HG02623 (cell line): ENCODE measurements at regions not wholly inside any gene's neighbourhood (a gene's known extent, or its start where the extent isn't known, plus 50 kb on each side); places are given as distances from the start of the nearest gene placed in this dataset.
A peak's percentile ranks its signal among the peaks of the same experiment; 100 is the strongest.

Source experiments
- ATAC-seq: cut with Tn5 transposase; IDR thresholded peaks from one replicate; pipeline ENCODE4 v1.9.1; 2021; ENCODE audit warnings: moderate library complexity; ENCODE audit not compliant: unreplicated experiment

DNA sequence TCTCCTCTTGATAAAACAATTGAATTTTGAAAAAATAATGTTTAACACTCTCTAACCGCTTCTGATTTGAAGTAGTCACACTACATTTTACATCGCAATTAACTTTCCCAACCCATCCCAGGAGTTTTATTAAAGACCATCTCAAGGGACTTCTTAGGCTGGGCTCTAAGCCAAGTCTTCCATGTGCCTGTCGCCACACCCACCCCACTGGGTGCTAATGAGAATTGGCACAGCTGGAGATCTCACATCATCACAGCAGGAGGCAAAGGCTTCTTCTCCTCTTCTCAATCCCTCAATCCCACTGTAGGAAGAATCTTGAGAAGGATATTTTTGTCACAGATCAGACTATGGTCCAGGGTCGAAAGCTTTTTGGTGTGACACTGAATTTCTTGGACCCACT lies 328.9 kb downstream of the NUF2 start:
- ATAC-seq: no peak

DNA sequence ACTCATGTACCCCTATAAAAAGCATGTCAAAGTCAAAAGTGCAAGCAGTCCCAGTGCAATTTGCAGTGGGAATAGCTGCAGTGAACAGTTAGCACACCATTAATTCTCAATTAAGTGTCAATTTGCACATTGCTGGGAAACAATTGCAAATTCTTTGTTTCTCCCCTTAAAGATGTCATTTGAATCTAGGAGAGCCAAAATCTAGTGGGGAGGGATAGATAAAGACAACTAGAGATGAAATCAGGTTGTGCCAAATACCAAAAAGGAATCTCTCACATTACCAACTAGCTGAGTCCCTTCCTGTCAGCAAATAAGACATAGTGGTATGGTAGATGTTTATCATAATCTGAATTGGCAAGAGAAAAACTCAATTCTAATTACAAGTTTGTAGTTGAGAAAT lies 330.7 kb downstream of the NUF2 start:
- ATAC-seq: no peak

DNA sequence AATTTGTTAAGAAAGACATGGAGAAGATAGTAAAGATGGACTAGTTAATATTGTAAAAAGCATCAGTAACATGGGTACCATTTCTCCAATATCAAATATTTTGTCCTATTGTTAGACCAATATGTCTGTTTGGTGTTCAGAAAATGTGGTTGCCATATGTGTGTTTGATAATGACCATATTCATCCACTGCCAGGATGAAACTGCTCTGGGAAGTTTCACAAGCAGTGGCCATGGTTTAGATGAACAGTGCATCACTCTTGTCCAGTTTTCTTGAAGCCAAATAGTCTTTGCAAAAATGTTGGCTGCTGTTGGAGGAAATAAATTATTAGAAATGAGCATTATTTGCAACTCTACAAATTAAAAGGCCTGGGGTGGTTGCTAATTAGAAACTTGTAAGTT lies 333.8 kb downstream of the NUF2 start:
- no peak for ATAC-seq

DNA sequence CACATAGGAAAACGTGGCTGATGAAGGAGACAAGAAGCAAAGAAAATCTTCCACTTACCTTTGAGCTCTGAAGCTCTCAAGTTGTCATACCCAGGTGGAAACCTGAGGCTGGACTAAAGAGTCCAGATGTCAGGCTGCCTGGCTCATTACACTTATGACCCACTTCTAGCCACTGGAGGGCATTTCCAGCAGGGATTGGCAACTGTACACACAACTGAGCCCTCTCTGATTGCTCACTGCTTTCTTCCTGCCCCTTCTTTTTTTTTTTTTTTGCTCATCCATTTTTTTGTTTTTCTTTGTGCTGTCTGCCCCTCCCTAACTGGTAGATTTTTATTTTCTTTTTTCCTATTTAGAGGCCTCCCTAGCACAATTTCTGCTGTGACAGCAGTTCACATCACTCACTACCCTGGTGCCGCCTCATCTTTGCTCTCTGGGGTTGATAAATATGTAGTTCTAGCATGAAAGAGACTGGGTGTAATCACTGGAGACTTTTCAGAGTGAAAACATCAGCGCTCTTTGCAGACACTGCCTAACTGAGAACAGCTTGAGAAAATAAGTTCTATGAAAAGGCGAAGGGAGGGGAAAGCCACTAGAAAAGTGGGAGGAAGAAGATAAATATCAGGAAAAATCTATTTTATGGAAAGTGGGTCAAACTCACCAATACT lies 334.5 kb downstream of the NUF2 start:
- ATAC-seq: no peak

DNA sequence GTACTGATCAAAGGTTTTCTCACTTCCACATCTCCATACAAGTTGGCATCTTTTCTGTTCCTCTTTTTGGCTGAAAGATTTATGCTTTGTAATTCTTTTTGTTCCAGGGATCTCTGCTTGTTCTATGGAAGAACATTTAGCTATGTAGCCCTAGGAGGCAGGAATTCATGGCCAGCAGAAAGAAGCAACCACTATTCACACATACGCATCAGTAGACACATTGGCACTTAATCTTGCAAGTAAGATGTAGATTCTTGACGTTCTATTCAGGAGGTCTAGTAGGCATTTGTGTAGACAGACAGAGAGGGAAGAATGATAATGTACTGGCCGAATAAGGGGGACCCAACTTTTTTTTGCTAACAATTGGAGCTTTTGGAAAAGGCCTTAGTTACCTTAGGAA lies 336.0 kb downstream of the NUF2 start:
- ATAC-seq: no peak

DNA sequence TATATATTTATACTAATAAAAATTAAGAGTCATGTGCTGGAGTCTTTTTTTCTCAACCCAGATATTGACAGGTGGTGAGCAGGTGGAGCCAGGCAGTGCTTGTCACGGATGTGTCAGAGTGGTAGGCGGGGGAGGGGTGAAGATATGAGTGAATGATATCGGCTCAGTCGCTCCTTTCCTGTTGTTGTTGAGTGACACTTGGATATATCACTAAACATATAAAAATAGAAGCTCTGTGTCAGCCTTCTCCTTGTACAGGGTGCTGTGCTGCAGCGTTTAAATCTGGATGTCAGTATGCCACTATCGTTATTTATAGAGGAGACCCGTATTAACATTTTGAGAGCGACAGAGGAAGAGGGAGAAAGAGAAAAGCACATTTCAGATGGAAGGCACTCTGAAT lies 339.6 kb downstream of the NUF2 start:
- no peak for ATAC-seq

DNA sequence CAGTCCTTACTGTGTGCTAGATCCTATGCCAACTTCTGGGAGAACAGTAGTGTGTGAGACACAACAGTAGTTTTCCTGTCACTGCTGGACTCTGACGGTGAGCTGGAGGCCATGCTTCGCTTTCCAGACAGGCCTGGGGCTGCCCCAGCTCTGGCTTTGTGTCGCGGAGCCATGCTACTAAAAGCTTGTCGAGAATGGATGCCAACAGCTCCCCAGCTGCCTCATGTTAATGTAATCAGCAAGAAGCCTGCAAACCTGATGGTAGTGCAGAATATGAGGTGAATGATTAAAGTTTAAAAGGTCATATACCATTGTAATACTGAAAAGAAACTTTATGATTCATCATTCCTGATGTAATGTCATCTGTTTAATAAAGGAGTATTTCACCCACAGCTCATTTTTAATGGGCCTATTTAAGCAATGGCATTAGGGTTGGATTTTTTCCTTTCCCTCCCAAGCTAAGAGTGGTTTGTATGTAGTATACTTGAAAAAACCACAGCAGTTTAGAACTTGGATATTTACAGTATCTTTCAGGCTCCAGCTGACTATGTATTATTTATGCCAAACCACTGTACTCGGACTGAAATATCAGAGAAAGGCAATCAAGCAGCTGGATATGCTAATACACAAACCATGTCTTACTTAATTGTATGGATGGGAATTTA lies 343.0 kb downstream of the NUF2 start:
- ATAC-seq: no peak

DNA sequence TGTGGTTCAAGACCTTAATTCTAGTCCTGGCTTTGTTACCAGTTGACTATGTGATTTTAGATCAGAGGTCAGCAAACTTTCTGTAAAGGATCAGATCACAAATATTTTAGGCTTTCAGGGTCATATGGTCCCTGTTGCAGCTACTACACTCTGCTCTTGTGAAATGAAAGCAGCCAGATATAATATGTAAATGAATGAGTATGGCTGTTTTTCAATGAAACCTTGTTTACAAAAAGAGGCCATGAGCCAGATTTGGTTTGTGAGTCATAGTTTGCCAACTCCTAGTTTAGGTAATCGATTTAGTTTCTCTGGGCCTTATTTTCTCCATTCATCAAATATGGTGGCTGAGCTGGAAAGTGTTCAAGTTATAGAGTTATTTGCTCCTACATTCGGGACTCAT lies 346.7 kb downstream of the NUF2 start:
- no peak for ATAC-seq

DNA sequence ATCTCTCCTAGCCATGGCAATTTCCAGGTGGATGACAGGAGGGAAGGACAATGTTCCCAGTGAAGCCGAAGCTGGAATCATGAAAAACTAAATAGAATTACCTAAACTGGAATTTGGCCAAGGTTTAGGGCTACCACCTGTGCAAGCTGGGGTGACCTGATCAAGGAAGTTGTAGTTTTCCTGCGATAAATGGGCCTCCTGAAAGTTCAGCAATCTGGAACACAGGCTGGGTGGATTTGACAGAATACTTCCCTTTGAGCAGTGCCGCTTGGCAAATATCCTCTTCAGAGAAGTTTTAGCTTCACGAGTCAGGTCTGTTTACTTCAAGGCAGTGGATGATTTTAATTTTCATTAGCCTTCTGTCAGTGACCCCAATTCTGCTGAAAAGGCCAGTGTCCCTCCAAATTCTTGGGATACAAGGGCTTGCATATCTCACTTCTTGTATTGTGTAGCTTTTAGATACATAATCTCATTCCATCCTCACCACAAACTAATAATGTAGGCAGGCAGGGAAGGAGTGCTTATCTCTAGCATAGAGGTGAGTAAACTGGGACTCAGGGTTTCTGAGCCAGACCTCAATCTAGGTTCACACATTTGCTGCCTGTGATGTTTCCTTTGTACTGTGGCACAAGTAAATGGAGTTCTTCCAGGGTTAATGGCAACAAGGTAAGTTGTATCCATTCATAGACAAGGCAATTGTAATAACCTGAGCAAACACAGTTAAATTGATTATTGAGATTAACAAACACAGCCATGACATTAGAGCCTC lies 349.4 kb downstream of the NUF2 start:
- ATAC-seq: no peak

DNA sequence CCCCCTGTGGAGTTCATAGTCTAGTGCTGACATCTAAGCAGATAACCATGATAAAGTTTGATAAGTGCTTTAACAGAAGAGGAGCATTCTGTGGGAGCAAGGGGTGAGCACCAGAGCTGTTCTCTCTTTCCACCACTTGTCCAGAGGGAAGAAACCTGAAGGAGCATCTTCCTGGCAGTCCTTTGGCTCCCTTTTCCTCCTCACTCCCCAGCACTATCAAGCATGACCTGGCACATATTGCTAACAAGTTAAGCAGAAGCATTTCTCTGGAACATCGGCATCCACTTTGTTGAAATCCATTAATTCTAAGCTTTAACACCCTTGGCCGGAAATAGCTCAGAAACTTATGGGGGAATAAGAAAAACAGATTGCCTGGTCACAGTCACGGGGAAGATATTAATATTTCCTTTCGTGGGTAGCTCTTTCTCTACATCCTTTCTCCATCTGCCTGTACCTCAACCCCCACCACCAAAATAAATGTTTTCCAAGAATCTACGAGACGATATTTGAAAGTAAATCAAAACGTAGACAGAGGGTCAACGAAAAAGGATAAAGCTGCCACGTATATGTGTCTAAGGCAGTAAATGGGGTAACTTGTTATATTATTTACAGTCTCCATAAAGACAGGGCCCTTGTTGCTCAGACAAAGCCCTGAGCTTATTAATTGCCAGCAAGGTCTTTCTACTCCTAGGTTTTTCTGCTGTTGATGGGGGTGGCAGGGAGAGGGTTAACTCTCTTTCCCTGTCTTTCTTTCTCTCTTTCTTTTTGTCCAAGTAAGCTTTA lies 351.4 kb downstream of the NUF2 start:
- ATAC-seq: no peak

DNA sequence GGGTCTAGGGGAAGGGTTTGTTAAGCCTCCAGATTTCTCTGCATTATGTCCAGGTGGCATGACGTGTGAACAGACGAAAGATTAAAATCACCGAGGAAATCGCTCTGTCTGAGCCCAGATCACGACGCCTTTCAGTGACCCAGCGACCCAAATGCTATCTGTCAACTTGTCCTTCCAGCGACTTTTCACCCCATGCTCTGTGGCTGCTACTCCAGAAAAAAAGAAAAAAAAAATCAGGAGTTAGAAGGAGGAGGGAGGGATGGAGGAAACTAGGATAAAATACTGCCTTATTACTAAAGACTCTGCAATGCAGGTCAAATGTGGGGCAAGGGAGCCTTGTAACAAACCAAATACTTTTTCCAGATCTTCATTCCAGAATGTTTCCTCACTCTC lies 352.0 kb downstream of the NUF2 start:
- no peak for ATAC-seq

DNA sequence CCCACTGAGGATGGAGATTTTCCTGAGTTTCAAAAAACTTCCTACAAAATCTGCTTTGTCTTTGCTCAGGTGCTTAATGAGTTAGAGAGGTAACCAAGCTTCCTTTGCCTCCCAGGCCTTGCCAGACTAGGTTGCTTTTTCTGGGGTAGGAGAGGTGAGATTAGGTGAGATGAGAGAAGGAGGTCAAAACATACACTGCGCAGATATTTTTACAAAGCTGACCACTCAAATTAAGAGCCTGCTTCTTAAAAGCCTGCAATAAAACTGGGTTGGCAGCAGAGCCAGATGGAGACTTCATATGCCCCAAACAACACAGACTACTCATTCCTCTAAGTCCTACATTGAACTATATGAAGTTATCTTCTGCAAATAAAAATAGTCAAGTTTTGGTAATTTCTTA lies 352.5 kb downstream of the NUF2 start:
- ATAC-seq: no peak

DNA sequence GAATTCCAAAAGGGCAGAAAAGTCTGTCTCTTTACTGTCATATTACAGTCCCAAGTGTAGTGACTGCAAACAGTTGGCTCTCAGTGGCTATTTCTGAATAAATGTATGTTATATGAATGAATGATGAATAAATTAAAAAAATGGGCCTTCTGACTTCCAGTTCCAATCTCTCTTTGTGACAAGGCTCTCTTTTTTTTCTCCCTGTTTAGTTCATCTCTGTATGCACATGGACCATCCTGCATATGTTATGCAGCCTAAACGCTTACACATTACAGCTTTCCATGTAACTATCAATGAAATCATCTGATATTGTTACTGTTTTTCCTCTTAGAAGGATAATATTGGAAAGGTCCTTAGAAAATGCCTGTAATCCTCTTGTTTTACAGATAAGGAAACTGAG lies 363.0 kb downstream of the NUF2 start:
- no peak for ATAC-seq

DNA sequence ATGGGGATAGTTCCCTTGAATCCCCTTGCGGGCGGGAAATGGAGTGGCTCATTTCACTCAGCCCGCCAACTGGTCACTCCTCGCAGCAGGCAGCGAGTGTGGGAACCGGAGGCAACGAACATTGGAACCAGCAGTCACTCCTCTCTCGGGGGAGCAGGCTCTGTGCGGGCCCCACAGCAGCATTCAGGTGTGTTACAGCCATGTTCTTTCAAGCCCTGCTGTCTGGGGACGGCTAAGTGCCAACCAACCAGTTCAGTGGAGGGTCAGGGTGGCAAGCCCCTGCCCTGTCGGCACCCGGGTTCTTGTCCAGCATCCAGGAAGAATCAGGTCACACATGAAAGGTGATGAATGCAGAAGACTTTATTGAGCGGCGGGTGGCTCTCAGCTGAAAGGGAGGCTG lies 370.5 kb downstream of the NUF2 start:
- no peak for ATAC-seq

DNA sequence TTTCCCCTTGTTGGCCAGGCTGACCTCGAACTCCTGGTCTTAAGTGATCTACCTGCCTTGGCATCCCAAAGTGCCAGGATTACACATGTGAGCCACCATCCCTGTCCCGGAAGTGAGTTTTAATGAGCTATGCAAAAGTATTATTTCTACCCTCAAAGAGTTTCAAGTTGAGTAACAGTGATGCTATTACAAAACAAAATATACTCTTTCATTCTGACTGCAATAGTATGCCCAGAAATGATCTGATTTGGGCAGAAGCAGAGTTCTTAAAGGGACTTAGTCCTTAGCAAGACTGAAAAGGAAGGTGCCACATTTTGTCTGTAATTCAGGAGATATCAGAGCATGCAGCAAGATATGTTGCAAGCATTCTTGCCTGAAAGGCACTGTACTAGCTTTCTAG lies 375.4 kb downstream of the NUF2 start:
- ATAC-seq: peak; percentile 73

DNA sequence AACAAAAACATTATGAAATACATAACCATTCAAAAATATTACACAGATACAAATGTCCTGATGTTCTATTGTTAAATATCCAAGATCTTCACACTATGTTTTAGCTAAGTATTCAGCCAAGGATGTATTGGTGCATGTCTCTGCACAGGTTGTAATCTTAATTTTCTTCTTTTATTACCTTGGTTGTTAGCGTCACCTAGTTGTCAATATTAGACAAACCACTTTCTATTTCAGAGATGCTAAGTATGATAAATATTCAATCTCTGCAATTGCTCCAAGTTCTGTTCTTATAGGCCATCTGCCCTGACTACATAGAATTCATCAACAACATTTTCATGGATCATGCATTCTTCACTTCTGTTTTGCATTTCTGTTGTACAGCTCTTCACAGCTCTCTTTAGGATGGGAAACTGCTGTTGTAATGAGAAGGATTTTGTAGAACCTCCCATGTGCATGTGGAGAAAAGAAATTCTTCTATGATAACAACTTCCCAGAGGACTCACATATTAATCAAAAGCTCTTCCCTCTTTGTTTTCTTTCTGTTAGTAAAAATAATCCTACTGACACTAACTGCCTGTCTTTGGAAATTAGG lies 380.1 kb downstream of the NUF2 start:
- no peak for ATAC-seq

DNA sequence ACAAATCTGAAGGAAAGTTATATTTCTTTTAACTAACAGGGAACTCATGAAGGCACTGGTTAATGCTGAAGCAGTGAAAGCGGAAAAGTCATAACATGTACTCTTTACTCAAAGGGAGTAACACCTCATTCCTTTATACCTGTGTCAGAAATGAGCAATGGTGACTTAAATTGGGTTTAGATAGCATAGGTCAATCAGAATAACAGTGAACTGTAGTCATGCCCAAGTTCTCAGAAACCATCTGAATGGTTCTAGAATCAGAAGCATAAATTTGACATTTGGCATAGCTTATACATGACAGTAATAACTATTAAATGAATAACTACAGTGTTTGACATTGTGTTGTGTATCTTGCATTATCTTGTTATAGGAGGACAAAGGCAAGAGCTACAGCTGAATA lies 382.0 kb downstream of the NUF2 start:
- no peak for ATAC-seq

DNA sequence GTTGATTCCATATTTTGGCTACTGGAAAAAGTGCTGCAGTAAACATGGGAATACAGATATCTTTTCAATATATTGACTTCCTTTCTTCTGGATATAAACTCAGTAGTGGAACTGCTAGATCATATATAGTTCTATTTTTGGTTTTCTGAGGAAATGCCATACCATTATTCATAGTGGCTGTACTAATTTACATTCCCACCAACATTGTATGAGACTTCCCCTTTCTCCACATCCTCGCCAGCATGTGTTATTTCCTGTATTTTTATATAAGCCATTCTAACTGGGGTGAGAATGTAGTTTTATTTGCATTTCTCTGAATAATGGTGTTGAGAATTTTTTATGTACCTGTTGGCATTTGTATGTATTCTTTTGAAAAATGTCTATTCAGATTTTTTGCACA lies 385.2 kb downstream of the NUF2 start:
- no peak for ATAC-seq

DNA sequence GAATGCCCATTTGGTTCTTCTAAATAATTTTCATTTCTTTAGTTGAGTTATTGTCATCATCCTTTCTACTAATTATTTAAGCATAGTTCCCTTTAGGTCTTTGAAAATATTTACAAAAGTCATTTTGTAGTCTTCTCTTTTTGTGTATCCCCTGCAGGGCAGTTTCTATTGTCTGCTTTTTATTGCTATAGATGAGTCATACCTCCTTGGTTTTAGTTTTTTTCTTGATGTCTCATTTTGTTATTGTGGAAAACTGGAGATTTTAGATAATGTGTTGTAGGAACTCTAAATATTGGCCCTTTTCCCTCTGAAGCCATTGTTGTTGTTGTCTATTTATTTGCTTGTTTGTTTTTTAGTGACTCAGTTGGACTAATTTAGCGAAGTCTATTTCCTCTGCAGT lies 387.9 kb downstream of the NUF2 start:
- no peak for ATAC-seq

DNA sequence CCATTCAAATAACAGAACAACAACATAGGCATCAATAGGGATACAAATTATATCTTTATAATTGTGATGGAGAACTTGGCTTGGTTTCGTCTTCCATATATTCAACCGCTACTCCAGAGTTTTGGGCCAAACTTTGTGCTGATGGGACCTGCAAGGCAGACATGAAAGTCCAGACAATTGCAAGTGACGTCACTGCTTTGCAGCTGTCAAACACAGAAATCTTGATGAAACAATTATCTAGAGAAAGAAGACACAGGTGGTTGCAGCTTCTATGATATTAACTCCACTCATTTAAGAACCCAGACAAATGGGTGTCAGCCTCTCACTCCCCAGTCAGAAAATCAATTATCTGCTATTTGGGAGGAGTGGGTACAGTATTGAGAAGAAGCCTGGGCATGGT lies 390.6 kb downstream of the NUF2 start:
- no peak for ATAC-seq

DNA sequence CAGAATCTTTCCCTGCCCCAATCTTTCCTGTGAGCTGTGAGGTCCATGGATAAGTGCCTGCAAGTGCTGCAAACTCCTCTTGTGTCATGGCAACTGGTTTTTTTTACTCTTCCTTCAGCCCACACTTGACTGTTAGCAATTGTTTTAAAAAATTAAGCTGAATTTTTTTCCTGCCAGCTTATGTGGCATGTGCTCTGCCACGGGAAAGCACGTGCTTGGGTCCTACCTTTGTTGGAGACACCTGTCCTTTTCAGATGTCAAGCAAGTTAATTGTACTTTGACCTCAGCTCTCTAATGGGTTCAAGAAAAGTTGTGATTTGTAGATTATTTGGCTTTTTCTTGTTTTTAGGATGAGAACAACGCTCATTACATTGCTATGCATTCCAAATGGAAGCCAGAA lies 398.5 kb downstream of the NUF2 start:
- no peak for ATAC-seq
